Activated naive CD4-positive, alpha-beta T cell treated with anti-CD3 and anti-CD28 coated beads, Interleukin-2, amount 50 U/mL, for 24 hours (primary cell): ENCODE measurements at regions not wholly inside any gene's neighbourhood (a gene's known extent, or its start where the extent isn't known, plus 50 kb on each side); places are given as distances from the start of the nearest gene placed in this dataset.

Experiments used
- H3K27ac Mint-ChIP-seq: one replicate; pipeline ENCODE4 v1.8.0; 2021; ENCODE audit warnings: mild to moderate bottlenecking, mixed read lengths
- H3K27me3 Mint-ChIP-seq: one replicate; pipeline ENCODE4 v1.8.0; 2021; ENCODE audit warnings: mixed read lengths
- H3K36me3 Mint-ChIP-seq: one replicate; pipeline ENCODE4 v1.8.0; 2021; ENCODE audit warnings: mixed read lengths
- H3K4me1 Mint-ChIP-seq: one replicate; pipeline ENCODE4 v1.8.0; 2021; ENCODE audit warnings: mixed read lengths
- H3K4me3 Mint-ChIP-seq: one replicate; pipeline ENCODE4 v1.8.0; 2021; ENCODE audit warnings: mild to moderate bottlenecking, mixed read lengths
- H3K9me3 Mint-ChIP-seq: one replicate; pipeline ENCODE4 v1.8.0; 2021; ENCODE audit warnings: mixed read lengths

DNA sequence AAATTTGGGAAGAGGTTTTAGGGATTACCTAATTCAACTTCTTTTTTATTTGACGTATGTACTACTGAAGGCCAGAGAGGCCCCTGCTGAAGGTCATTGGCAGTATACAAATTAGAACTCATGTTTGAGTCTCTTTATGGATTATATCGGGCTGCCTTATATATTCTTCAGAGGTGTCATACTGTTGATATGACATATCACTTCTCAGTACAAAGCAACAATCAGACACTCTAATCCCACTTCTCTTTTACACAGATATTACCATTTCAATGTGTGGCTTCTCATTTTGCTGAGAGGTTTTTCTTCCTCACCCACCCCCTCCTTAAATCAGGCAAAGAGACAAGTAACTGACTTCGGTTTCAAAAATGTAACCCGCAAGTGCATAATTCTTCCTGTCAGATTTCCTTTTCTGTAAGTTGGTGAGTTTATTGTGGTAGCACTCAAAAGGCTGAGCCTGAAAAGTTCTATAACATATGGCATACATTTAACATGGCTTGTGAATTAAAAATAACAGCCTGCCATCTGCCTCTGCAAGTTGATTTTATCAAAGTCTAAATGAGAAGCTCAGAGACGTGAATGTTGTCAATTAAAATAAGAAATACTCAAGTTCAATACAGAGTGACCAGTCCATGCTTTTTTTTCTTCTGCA, 163.6 kb upstream of the RORB start:
- H3K4me3 Mint-ChIP-seq: no peak overlapping the region

GRCh38 chr9:74334271-74334670, 162.9 kb upstream of the RORB start:
- H3K4me3 Mint-ChIP-seq: no peak overlapping the region
- no peaks in the 10 kb centered on the region for H3K27me3 Mint-ChIP-seq
- no peaks in the 10 kb centered on the region for H3K4me1 Mint-ChIP-seq
- H3K27ac Mint-ChIP-seq: no peak overlapping the region
- no peaks in the 10 kb centered on the region for H3K36me3 Mint-ChIP-seq
- peaks cover 9% of the 10 kb centered on the region for H3K9me3 Mint-ChIP-seq

More for the DNA sequence above, 163.6 kb upstream of the RORB start:
- Mint-ChIP-seq H3K4me1 (no peaks in the 10 kb centered on the region), H3K27ac (no peak overlapping the region), H3K9me3 (peaks cover 9% of the 10 kb centered on the region), H3K27me3 (peaks cover 2% of the 10 kb centered on the region), H3K36me3 (no peaks in the 10 kb centered on the region)

DNA sequence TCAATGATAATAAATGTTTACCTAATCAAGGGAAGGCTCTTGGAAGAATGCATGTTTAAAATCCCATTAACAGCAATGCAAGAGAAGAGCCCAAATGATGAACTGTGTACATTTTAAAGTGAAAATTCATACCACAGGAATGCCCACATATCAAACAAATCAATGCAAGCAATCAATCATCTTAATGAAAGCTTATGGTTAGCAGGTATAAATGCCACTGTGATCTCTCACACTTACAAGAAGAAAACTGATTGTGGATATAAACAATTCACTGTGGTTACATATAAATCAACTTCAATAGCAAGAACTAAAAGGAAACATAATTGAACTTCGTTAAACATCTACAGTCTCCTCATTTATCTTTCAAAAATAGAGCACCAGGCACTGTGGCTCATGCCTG, 161.0 kb upstream of the RORB start:
- H3K4me3 Mint-ChIP-seq: no peak overlapping the region
- no peaks in the 10 kb centered on the region for H3K4me1 Mint-ChIP-seq
- peaks cover 15% of the 10 kb centered on the region for H3K9me3 Mint-ChIP-seq
- no peak overlapping the region for H3K27ac Mint-ChIP-seq
- H3K36me3 Mint-ChIP-seq: no peaks in the 10 kb centered on the region
- H3K27me3 Mint-ChIP-seq: no peaks in the 10 kb centered on the region

GRCh38 chr9:74348777-74349176, 148.4 kb upstream of the RORB start:
- Mint-ChIP-seq H3K27me3 (no peaks in the 10 kb centered on the region), H3K9me3 (no peaks in the 10 kb centered on the region), H3K4me3 (no peak overlapping the region), H3K27ac (no peak overlapping the region), H3K4me1 (no peaks in the 10 kb centered on the region), H3K36me3 (no peaks in the 10 kb centered on the region)

- H3K4me1 Mint-ChIP-seq: no peaks in the 10 kb centered on the region
- H3K27ac Mint-ChIP-seq: no peak overlapping the region
- H3K4me3 Mint-ChIP-seq: no peak overlapping the region
- no peaks in the 10 kb centered on the region for H3K36me3 Mint-ChIP-seq
- no peaks in the 10 kb centered on the region for H3K9me3 Mint-ChIP-seq
- no peaks in the 10 kb centered on the region for H3K27me3 Mint-ChIP-seq
These were observed 142.0 kb upstream of the RORB start for GRCh38 chr9:74355107-74355506.

- Mint-ChIP-seq H3K27ac (no peak overlapping the region), H3K9me3 (no peaks in the 10 kb centered on the region), H3K4me3 (no peak overlapping the region), H3K4me1 (no peaks in the 10 kb centered on the region), H3K27me3 (no peaks in the 10 kb centered on the region), H3K36me3 (no peaks in the 10 kb centered on the region)
These were observed 139.6 kb upstream of the RORB start for GRCh38 chr9:74357577-74357976.

DNA sequence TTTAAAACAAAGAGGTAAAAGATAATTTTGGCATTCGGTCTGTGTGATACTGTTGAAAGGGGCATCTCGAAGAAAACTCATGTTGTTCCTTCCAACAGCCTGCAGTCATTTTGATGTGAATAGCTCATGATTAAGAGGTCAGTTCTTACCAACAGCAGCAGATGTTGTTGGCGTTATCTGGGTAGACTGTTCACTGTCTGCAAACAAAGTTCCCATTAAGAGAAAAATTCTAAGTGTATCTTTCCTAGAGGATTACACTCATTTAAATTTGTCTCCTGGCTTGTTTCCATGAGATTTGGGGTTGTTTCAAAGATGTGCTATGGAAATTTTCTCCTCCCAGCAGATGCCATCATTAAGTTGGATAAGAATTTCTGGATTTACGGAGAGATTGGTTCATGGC, 138.2 kb upstream of the RORB start:
- Mint-ChIP-seq H3K4me3 (no peak overlapping the region), H3K27ac (no peak overlapping the region), H3K9me3 (no peaks in the 10 kb centered on the region), H3K36me3 (no peaks in the 10 kb centered on the region), H3K27me3 (no peaks in the 10 kb centered on the region), H3K4me1 (no peaks in the 10 kb centered on the region)

DNA sequence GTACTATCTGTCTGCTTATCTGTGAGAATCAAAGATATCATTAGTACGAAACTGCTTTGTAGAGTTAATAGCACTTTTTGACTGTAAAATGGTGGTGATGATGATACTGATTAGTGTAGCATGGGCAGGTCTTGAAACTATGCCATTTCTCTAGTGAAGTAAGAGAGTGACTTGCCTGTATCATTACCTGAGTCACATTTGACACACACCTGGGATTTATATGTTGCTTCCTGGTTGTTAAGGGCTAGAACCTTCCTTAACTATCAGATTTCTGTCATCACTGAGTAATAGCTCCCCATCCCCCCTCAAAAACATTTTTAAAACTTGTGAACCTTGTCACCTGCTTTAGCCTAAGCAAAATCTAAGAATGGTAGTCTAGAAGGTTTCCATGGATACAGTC, 135.6 kb upstream of the RORB start:
- no peaks in the 10 kb centered on the region for H3K9me3 Mint-ChIP-seq
- H3K36me3 Mint-ChIP-seq: no peaks in the 10 kb centered on the region
- no peaks in the 10 kb centered on the region for H3K4me1 Mint-ChIP-seq
- no peak overlapping the region for H3K27ac Mint-ChIP-seq
- no peaks in the 10 kb centered on the region for H3K27me3 Mint-ChIP-seq
- no peak overlapping the region for H3K4me3 Mint-ChIP-seq

DNA sequence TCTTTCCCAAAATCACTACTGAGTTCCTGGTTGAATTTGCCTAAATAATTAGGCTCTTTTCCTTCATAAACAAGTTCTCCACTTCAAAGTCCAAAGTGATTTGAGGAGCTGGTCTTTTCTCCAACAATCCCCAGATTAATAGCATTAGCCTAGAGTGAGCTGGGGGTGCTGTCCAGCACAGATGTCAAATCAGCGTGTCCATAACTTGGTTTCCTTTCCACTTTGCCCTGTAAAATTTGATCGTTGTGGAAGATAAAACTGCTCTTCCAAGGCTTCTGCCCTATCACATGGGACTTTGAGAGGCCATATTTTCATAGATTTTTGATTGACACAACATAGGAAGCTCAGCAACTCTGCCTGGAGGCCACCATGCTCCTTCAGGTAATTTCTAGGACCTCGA, 134.7 kb upstream of the RORB start:
- no peak overlapping the region for H3K27ac Mint-ChIP-seq
- H3K4me1 Mint-ChIP-seq: no peaks in the 10 kb centered on the region
- H3K36me3 Mint-ChIP-seq: no peaks in the 10 kb centered on the region
- no peaks in the 10 kb centered on the region for H3K9me3 Mint-ChIP-seq
- no peak overlapping the region for H3K4me3 Mint-ChIP-seq
- H3K27me3 Mint-ChIP-seq: no peaks in the 10 kb centered on the region

GRCh38 chr9:74366111-74366510, 131.0 kb upstream of the RORB start:
- H3K9me3 Mint-ChIP-seq: no peaks in the 10 kb centered on the region
- H3K27ac Mint-ChIP-seq: no peak overlapping the region
- no peak overlapping the region for H3K4me3 Mint-ChIP-seq
- no peaks in the 10 kb centered on the region for H3K4me1 Mint-ChIP-seq
- no peaks in the 10 kb centered on the region for H3K27me3 Mint-ChIP-seq
- no peaks in the 10 kb centered on the region for H3K36me3 Mint-ChIP-seq

GRCh38 chr9:74369844-74370243, 127.3 kb upstream of the RORB start:
- H3K4me3 Mint-ChIP-seq: no peak overlapping the region
- no peaks in the 10 kb centered on the region for H3K27me3 Mint-ChIP-seq
- no peaks in the 10 kb centered on the region for H3K4me1 Mint-ChIP-seq
- H3K36me3 Mint-ChIP-seq: no peaks in the 10 kb centered on the region
- H3K27ac Mint-ChIP-seq: no peak overlapping the region
- H3K9me3 Mint-ChIP-seq: no peaks in the 10 kb centered on the region

- no peaks in the 10 kb centered on the region for H3K9me3 Mint-ChIP-seq
- H3K4me1 Mint-ChIP-seq: no peaks in the 10 kb centered on the region
- no peaks in the 10 kb centered on the region for H3K36me3 Mint-ChIP-seq
- H3K27ac Mint-ChIP-seq: no peak overlapping the region
- H3K27me3 Mint-ChIP-seq: no peaks in the 10 kb centered on the region
- no peak overlapping the region for H3K4me3 Mint-ChIP-seq
These were observed 123.8 kb upstream of the RORB start for GRCh38 chr9:74373348-74373747.

DNA sequence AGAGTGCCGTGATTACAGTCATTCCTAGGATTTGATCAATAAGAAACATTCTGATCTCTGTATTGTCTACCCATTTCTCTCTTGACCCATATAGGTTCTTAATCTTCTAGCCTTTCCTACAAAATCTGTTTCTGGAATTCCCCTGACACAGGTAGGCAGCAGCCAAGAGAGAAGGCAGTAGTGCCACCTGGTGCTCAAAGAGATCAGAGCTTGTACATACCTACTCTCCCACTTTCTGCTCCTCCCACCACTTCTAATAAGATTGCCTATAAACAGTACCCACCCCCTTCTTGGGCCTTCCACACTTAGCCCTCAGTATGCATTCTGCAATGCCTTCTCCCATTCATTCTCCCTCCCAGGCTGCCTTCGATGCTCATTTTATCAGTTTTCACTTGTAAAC, 117.4 kb upstream of the RORB start:
- Mint-ChIP-seq H3K4me1 (no peaks in the 10 kb centered on the region), H3K27ac (no peak overlapping the region), H3K4me3 (no peak overlapping the region), H3K9me3 (no peaks in the 10 kb centered on the region), H3K36me3 (no peaks in the 10 kb centered on the region), H3K27me3 (no peaks in the 10 kb centered on the region)

GRCh38 chr9:74391816-74392215, 105.3 kb upstream of the RORB start:
- H3K4me3 Mint-ChIP-seq: no peak overlapping the region
- H3K4me1 Mint-ChIP-seq: no peaks in the 10 kb centered on the region

DNA sequence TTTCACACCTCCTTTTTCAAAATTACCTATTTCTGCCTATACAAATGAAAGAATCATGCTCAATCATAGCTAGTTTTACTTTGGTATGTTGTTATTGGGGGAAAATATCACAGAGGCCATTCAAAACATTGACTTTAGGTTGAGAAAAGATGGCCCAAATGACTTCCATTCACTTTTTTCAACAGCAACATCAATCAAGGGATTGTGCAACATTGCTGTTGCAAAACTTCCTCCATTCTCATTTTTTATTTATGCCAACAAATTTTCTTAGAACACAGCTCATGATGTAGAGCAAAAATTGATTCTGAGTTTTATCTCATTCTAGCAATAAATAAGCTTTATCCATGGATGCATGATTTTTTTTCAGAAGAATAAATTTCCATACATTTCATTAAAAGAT, 93.6 kb upstream of the RORB start:
- H3K36me3 Mint-ChIP-seq: no peaks in the 10 kb centered on the region

More at GRCh38 chr9:74391816-74392215, 105.3 kb upstream of the RORB start:
- Mint-ChIP-seq H3K36me3 (no peaks in the 10 kb centered on the region), H3K27me3 (no peaks in the 10 kb centered on the region), H3K27ac (no peak overlapping the region), H3K9me3 (peaks cover 5% of the 10 kb centered on the region)

DNA sequence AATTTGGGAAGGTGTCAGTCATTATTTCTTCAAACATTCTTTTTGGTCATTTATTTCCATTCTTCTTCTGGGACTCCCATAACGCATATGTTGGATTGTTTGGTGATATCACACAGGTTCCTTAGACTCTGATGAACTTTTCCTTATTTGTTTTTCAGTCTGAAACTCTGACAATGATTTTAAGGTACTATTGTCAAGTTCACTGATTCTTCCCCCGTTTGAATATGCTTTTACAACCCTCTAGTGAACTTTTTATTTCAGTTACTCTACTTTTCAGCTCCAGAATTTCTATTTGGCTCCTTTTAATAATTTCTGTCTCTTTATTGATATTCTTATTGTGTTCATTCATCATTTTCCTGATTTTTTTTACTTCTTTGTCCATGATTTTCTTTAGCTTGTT, 92.5 kb upstream of the RORB start:
- H3K27me3 Mint-ChIP-seq: no peaks in the 10 kb centered on the region
- H3K27ac Mint-ChIP-seq: no peak overlapping the region
- no peaks in the 10 kb centered on the region for H3K4me1 Mint-ChIP-seq
- H3K36me3 Mint-ChIP-seq: no peaks in the 10 kb centered on the region
- H3K4me3 Mint-ChIP-seq: no peak overlapping the region
- H3K9me3 Mint-ChIP-seq: peaks cover 29% of the 10 kb centered on the region

More for the DNA sequence above, 93.6 kb upstream of the RORB start:
- no peaks in the 10 kb centered on the region for H3K4me1 Mint-ChIP-seq
- H3K4me3 Mint-ChIP-seq: no peak overlapping the region
- no peak overlapping the region for H3K27ac Mint-ChIP-seq
- no peaks in the 10 kb centered on the region for H3K27me3 Mint-ChIP-seq
- H3K9me3 Mint-ChIP-seq: peaks cover 29% of the 10 kb centered on the region

GRCh38 chr9:74407166-74407565, 90.0 kb upstream of the RORB start:
- H3K27me3 Mint-ChIP-seq: no peaks in the 10 kb centered on the region
- no peak overlapping the region for H3K27ac Mint-ChIP-seq
- H3K9me3 Mint-ChIP-seq: peaks cover 29% of the 10 kb centered on the region
- no peaks in the 10 kb centered on the region for H3K4me1 Mint-ChIP-seq
- H3K4me3 Mint-ChIP-seq: no peak overlapping the region
- H3K36me3 Mint-ChIP-seq: no peaks in the 10 kb centered on the region
